GM12891 (cell line): ENCODE measurements at regions not wholly inside any gene's neighbourhood (a gene's known extent, or its start where the extent isn't known, plus 50 kb on each side); places are given as distances from the start of the nearest gene placed in this dataset.

Source experiments
- POLR2A ChIP-seq: IDR thresholded peaks from 2 replicates; pipeline ENCODE4 v1.6.1; 2011; ENCODE audit warnings: low read depth, low read length, control low read depth
- POLR2AphosphoS5 ChIP-seq: IDR thresholded peaks from 2 replicates; pipeline ENCODE4 v1.6.1; 2011; ENCODE audit warnings: low read depth, low read length, control low read depth

DNA sequence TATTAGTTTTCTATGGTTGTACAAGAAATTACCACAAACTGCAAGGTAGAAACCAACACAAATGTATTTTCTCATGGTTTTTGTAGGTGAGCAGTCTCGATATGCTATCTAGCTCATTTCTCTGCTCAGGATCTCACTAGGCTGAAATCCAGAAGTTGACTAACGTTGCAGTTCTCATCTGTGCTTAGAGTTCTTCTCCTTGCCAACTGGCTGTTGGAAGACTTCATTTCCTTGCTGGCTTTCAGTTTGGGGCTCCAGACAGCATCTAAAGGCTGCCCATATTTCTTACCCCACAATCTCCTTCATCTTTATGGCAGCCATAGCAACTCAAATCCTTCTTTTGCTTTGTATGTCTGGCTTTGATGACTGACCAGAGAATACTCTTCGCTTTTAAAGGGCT lies 362.6 kb upstream of the ADGRL4 start:
- TF ChIP-seq POLR2A (no peak), POLR2AphosphoS5 (no peak)
